Adrenal gland (tissue), 9 donors: ENCODE measurements at regions not wholly inside any gene's neighbourhood (a gene's known extent, or its start where the extent isn't known, plus 50 kb on each side); places are given as distances from the start of the nearest gene placed in this dataset.

Experiments
- DNase-seq, 7 donors: peaks; one replicate each; pipeline ENCODE4 v3.0.0-alpha.2; 2019 to 2020
- H3K27ac ChIP-seq, 5 donors: fragments of 200-600 bp; sonication (generic) in 4 of 5; 1 replicate in 3 of 5; 2 replicates in 2 of 5; pipeline versions ENCODE4 v1.5.1 to v1.8.0; 2016 to 2020; ENCODE audit warnings: mild to moderate bottlenecking in 1 of 5
- H3K27me3 ChIP-seq: fragments of 200-600 bp; 2 replicates; pipeline ENCODE4 v1.8.0; 2021
- H3K36me3 ChIP-seq, 2 donors: fragments of 200-600 bp; replicated peaks in 1 of 2; 1 replicate in 1 of 2; 2 replicates in 1 of 2; pipeline versions ENCODE4 v1.5.1 to v1.8.0; 2018 to 2022
- H3K4me1 ChIP-seq, 2 donors: fragments of 200-600 bp; replicated peaks in 1 of 2; 1 replicate in 1 of 2; 2 replicates in 1 of 2; pipeline versions ENCODE4 v1.5.1 to v1.8.0; 2018 to 2021
- H3K4me3 ChIP-seq, 4 donors: fragments of 200-600 bp; sonication (generic) in 3 of 4; one replicate each; pipeline ENCODE4 v1.5.1; 2016 to 2018
- H3K9me3 ChIP-seq, 3 donors: fragments of 200-600 bp; sonication (generic) in 1 of 3; replicated peaks in 1 of 3; 1 replicate in 2 of 3; 2 replicates in 1 of 3; pipeline versions ENCODE4 v1.5.1 to v1.8.0; 2016 to 2021
- POLR2A ChIP-seq, 2 donors: fragments of 450-650 bp; IDR thresholded peaks; one replicate each; pipeline ENCODE4 v1.6.1; 2017; ENCODE audit warnings: antibody characterized with exemption in 2 of 2, mild to moderate bottlenecking in 2 of 2, moderate library complexity in 1 of 2
- WGBS, 4 donors: extraction: QIAGEN DNeasy Blood & Tissue Kit in 2 of 4; methylation state at CpG; one replicate each; pipeline versions ENCODE4 v1.1.5 to v1.1.7; 2013 to 2017; 5-methylcytosine and 5-hydroxymethylcytosine counted together
- intact Hi-C, 2 donors: fragments of 100-400 bp; cut with DNase I; formaldehyde crosslinking; loops; one replicate each; pipeline versions ENCODE4 v1.14.1 to v1.15.0; 2022 to 2023
- TF ChIP-seq, protein P1 (sequence below), 6 experiments: fragments of 450-650 bp in 4 of 6; fragments of 200-600 bp in 2 of 6; sonication (generic) in 1 of 6; IDR thresholded peaks; 1 replicate in 5 of 6; 2 replicates in 1 of 6; pipeline versions ENCODE4 v1.5.1 to v1.8.0; 2016 to 2021; ENCODE audit warnings: antibody characterized with exemption in 6 of 6, mild to moderate bottlenecking in 2 of 6, moderate library complexity in 1 of 6
- donor health status: healthy with polysubstance abuse.
- donor health status: Bipolar disorder and iron deficiency.
- donor health status: DM: yes; HTN: yes; CAD: no.
- donor health status: DM: no; HTN: no; CAD: no.
- donor health status: DM: no; HTN: no; CAD: no.

DNA sequence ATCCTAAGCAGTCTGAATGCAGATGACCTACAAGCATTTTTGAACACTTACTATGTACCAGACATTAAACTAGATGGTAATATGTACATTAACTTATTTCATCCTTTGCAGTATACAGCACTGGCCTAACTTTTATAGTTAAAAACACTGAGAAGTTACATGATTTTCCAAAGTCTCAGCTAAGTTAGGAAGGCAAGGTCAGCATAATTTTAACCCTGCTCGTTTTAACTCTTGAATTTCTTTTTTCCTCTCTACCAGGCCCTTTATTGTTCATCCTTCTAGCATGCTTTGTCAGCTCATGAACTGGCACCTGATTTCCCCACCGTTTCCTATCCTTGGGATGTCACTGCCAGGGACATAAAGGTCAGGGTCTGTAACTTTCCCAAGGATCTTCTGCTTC is 76.9 kb upstream of the ZC3H11B start:
- no peak overlapping the region for H3K27ac ChIP-seq
- TF ChIP-seq POLR2A (IDR thresholded peaks at IDR 0.05), result no peak
- TF ChIP-seq, protein P1, sequence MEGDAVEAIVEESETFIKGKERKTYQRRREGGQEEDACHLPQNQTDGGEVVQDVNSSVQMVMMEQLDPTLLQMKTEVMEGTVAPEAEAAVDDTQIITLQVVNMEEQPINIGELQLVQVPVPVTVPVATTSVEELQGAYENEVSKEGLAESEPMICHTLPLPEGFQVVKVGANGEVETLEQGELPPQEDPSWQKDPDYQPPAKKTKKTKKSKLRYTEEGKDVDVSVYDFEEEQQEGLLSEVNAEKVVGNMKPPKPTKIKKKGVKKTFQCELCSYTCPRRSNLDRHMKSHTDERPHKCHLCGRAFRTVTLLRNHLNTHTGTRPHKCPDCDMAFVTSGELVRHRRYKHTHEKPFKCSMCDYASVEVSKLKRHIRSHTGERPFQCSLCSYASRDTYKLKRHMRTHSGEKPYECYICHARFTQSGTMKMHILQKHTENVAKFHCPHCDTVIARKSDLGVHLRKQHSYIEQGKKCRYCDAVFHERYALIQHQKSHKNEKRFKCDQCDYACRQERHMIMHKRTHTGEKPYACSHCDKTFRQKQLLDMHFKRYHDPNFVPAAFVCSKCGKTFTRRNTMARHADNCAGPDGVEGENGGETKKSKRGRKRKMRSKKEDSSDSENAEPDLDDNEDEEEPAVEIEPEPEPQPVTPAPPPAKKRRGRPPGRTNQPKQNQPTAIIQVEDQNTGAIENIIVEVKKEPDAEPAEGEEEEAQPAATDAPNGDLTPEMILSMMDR (IDR thresholded peaks at IDR 0.05), result no peak
- intact Hi-C loops, result no loop called here

DNA sequence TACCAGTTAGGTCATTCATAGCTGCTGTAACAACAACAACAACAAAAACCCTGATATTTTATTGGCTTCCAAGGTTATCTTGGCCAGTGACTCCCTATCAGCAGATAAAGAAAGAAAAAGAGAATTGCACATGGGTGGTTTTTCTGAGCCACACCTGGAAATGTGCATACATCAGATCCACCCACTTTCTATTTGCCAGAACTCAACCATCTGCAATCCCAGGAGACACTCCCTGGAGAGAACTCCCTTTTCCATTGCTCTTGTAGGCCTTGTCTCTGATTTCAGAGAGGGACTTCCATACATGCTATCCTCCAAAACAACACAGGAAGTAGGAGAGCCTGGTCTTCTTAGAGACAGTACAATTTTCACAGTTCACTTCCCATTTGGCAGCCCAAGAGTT is 74.9 kb upstream of the ZC3H11B start:
- H3K4me3 ChIP-seq, result no peak overlapping the region
- DNase-seq, result no peak
- H3K36me3 ChIP-seq, result no peaks in the 10 kb centered on the region
- intact Hi-C loops, result no loop called here
- no peak overlapping the region for H3K27ac ChIP-seq
- no peaks in the 10 kb centered on the region for H3K27me3 ChIP-seq
- H3K9me3 ChIP-seq, result no peaks in the 10 kb centered on the region
- peaks cover 6% of the 10 kb centered on the region in 2 donors for H3K4me1 ChIP-seq
- TF ChIP-seq, protein P1 (IDR thresholded peaks at IDR 0.05), result no peak
- no peak for TF ChIP-seq POLR2A (IDR thresholded peaks at IDR 0.05)

More for the DNA sequence above, 76.9 kb upstream of the ZC3H11B start:
- H3K4me3 ChIP-seq, result no peak overlapping the region
- H3K27me3 ChIP-seq, result no peaks in the 10 kb centered on the region
- no peaks in the 10 kb centered on the region for H3K9me3 ChIP-seq
- no peak for DNase-seq
- H3K36me3 ChIP-seq, result no peaks in the 10 kb centered on the region
- H3K4me1 ChIP-seq, result peaks cover 0 to 6% of the 10 kb centered on the region in 2 donors
- WGBS, 4 donors, result 23 to 30% (median 27%) methylated on average over 2 of the region's 2 CpGs

DNA sequence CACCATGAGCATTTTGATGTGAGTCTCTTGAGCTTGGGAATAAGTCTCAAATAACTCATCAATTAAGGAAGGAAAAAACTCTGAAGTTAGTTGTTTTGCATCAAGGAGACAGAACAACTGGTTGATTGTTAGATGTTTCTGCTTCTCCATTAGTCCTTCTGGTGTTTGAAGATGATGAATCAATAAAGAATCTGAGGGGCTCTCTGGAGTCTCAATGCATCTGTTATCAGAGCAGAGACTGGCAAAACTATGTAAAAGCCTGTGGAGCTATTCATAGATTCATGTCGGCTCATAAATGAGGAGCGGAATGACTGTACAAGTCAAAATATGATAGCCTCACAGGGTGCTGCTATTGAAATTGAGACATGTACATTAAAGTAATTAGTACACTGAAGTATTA is 73.3 kb upstream of the ZC3H11B start:
- no peaks in the 10 kb centered on the region for H3K9me3 ChIP-seq

DNA sequence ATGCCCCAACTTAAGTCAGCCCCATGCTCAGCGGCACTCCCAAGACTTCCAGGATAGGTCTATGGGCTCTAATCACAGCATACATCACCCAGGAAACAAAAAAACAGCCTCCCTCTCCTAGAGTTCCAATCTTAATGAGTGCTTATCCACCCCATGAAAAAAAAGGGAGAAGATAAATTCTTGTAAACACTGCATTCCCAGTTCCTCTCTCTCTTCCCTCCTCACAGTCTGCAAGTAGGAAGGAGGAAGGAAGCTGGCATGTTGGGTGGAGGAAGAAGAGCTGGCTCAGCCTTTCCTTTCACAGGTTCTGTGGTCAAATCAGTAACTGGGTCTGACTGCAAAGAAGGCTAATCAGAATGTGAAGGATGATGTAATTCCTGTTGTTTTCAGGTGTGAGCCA is 69.9 kb upstream of the ZC3H11B start:
- TF ChIP-seq, protein P1 (IDR thresholded peaks at IDR 0.05), result no peak
- no peak for TF ChIP-seq POLR2A (IDR thresholded peaks at IDR 0.05)
- H3K27me3 ChIP-seq, result no peaks in the 10 kb centered on the region
- no peak for DNase-seq
- intact Hi-C loops, result no loop called here
- peaks cover 0 to 6% of the 10 kb centered on the region in 2 donors for H3K4me1 ChIP-seq
- H3K27ac ChIP-seq, result no peak overlapping the region
- H3K9me3 ChIP-seq, result no peaks in the 10 kb centered on the region
- no peaks in the 10 kb centered on the region for H3K36me3 ChIP-seq
- no peak overlapping the region for H3K4me3 ChIP-seq
- 91 to 100% (median 92%) methylated on average over 1 of the region's 1 CpG for whole genome bisulfite sequencing, 4 donors

More for the DNA sequence above, 73.3 kb upstream of the ZC3H11B start:
- 60 to 91% (median 86%) methylated on average over 2 of the region's 2 CpGs for whole genome bisulfite sequencing, 4 donors
- Histone ChIP-seq H3K4me3 (no peak overlapping the region), H3K27me3 (no peaks in the 10 kb centered on the region), H3K4me1 (peaks cover 6% of the 10 kb centered on the region in 2 donors), H3K36me3 (no peaks in the 10 kb centered on the region), H3K27ac (no peak overlapping the region)
- no peak for DNase-seq
- intact Hi-C loops, result no loop called here
- TF ChIP-seq POLR2A (IDR thresholded peaks at IDR 0.05), result no peak
- TF ChIP-seq, protein P1 (IDR thresholded peaks at IDR 0.05), result no peak
